ENCODE measurements at regions not wholly inside any gene's neighbourhood (a gene's known extent, or its start where the extent isn't known, plus 50 kb on each side); places are given as distances from the start of the nearest gene placed in this dataset.

GRCh38 chr2:129010262-129010661 is 691.6 kb upstream of the HS6ST1 start:
- TF ChIP-seq CTCF (IDR thresholded peaks at IDR 0.05; ENCODE audit: insufficient read depth, low read length) (no peak), POLR2AphosphoS5 (IDR thresholded peaks at IDR 0.05; ENCODE audit: low read depth) (no peak)

Data from HL-60 (cell line).